Fibroblast of lung (primary cell): ENCODE measurements at regions not wholly inside any gene's neighbourhood (a gene's known extent, or its start where the extent isn't known, plus 50 kb on each side); places are given as distances from the start of the nearest gene placed in this dataset.

Experiments
- CTCF ChIP-seq, 2 donors: IDR thresholded peaks in 1 of 2; conservative IDR thresholded peaks in 1 of 2; 1 replicate in 1 of 2; 2 replicates in 1 of 2; pipeline ENCODE4 v1.5.1; 2011 to 2012; ENCODE audit warnings: low read length in 2 of 2, control low read depth in 1 of 2, inconsistent platforms in 1 of 2, low read depth in 1 of 2, mild to moderate bottlenecking in 1 of 2
- EZH2 ChIP-seq: IDR thresholded peaks from 2 replicates; pipeline ENCODE4 v1.5.1; 2012; ENCODE audit warnings: low read length, control low read depth, mild to moderate bottlenecking; ENCODE audit errors: missing control alignments

GRCh38 chr6:168737481-168737880 lies 296.5 kb downstream of the SMOC2 start:
- TF ChIP-seq CTCF (conservative IDR thresholded peaks at IDR 0.05 in 1 of 2, IDR thresholded peaks at IDR 0.05 in 1 of 2; ENCODE audit: low read depth in 1 of 2, low read length in 2 of 2) (no peak), EZH2 (no peak)
